ENCODE measurements at regions not wholly inside any gene's neighbourhood (a gene's known extent, or its start where the extent isn't known, plus 50 kb on each side); places are given as distances from the start of the nearest gene placed in this dataset.

- no peak overlapping the region for H3K9ac ChIP-seq (replicated peaks; ENCODE audit: extremely low read depth, insufficient read depth, low read length)
Measured at GRCh38 chr3:16089521-16089920, 85.0 kb upstream of the GALNT15 start.

More at GRCh38 chr3:16089521-16089920, 85.0 kb upstream of the GALNT15 start:
- Histone ChIP-seq H3K4me1 (ENCODE audit: control insufficient read depth, extremely low read depth, insufficient read depth, low read length) (peaks cover 24% of the 10 kb centered on the region), H3K27me3 (ENCODE audit: control insufficient read depth in 2 of 2, insufficient read depth in 2 of 2, low read length in 2 of 2) (no peaks in the 10 kb centered on the region), H3K9me1 (replicated peaks; ENCODE audit: control insufficient read depth, extremely low read depth, insufficient read depth, low read length) (no peaks in the 10 kb centered on the region), H3K4me3 (replicated peaks in 1 of 3; ENCODE audit: insufficient read depth in 1 of 3, low read depth in 1 of 3, low read length in 3 of 3) (no peak overlapping the region), H3K4me2 (ENCODE audit: insufficient read depth, low read length) (no peak overlapping the region), H2AFZ (ENCODE audit: low read depth, low read length) (no peak overlapping the region), H3K9me3 (replicated peaks; ENCODE audit: control insufficient read depth, insufficient read depth, low read length) (no peaks in the 10 kb centered on the region), H3K36me3 (ENCODE audit: control insufficient read depth in 2 of 2, extremely low read depth in 1 of 2, insufficient read depth in 2 of 2, low read length in 2 of 2) (no peaks in the 10 kb centered on the region), H4K20me1 (replicated peaks; ENCODE audit: control insufficient read depth, extremely low read depth, insufficient read depth, low read length) (no peaks in the 10 kb centered on the region), H3K27ac (ENCODE audit: insufficient read depth, low read depth, low read length) (no peak overlapping the region), H3K79me2 (ENCODE audit: control insufficient read depth, insufficient read depth, low read length) (no peaks in the 10 kb centered on the region)
- ChIA-PET POLR2A (no interaction called here), CTCF (interaction anchor here (1.0 to 2.0 kb wide), 9 partner anchors 15 to 89 kb away, joined by 3 to 15 read pairs (median 4); no protein-coding TSS in a partner anchor)
- intact Hi-C loops (cut with micrococcal nuclease), result no loop called here
- no peak for TF ChIP-seq POLR2A (IDR thresholded peaks at IDR 0.05; ENCODE audit: low read depth, low read length)
- no peak for TF ChIP-seq CTCF (IDR thresholded peaks at IDR 0.05; ENCODE audit: extremely low read depth in 1 of 2, insufficient read depth in 1 of 2, low read depth in 1 of 2, low read length in 2 of 2)
- TF ChIP-seq EZH2 (IDR thresholded peaks at IDR 0.05; ENCODE audit: borderline replicate concordance, low read depth, low read length, severe bottlenecking), result no peak
- no peak for TF ChIP-seq GATA2 (IDR thresholded peaks at IDR 0.05; ENCODE audit: insufficient read depth, insufficient read length, low read depth, low read length)
- TF ChIP-seq FOS (IDR thresholded peaks at IDR 0.05; ENCODE audit: borderline replicate concordance, insufficient read depth, low read length), result no peak
- TF ChIP-seq JUN (IDR thresholded peaks at IDR 0.05; ENCODE audit: borderline replicate concordance, insufficient read depth, insufficient read length, low read depth), result no peak
- no peak for TF ChIP-seq MYC (IDR thresholded peaks at IDR 0.05; ENCODE audit: low read depth, low read length)
- TF ChIP-seq MAX (IDR thresholded peaks at IDR 0.05; ENCODE audit: insufficient read depth, insufficient read length), result no peak
- TF ChIP-seq POLR2AphosphoS5 (IDR thresholded peaks at IDR 0.05; ENCODE audit: insufficient read depth, low read depth, low read length), result no peak
- FAIRE-seq (no peak), DNase-seq (ENCODE audit: low read depth, low spot score) (no peak)
- dilution Hi-C loops (cut with MboI; ENCODE audit: extremely low pct_ligation_motif_present, low sequenced_read_pairs), result no loop called here
- no TSS peak for BruUV-seq (replicated peaks)

All from endothelial cell of umbilical vein (primary cell).